Calu3 (cell line): ENCODE measurements at regions not wholly inside any gene's neighbourhood (a gene's known extent, or its start where the extent isn't known, plus 50 kb on each side); places are given as distances from the start of the nearest gene placed in this dataset.
"Not testable (repeated sequence)": the region's sequence is repeated elsewhere in the genome, so short reads cannot be mapped to it uniquely, and the experiment has no call there.

ENCODE experiments used
- BruUV-seq: library from RNA; stranded (reverse); fragments of 400-500 nt; replicated peaks from 2 replicates; lab custom pipeline; 2021; lab: Mats Ljungman, UMichigan
- CTCF ChIA-PET: fragments of 300-600 bp; sonication (Branson Sonifier 250); formaldehyde crosslinking; loops from one replicate; lab custom pipeline; 2022; ENCODE audit warnings: antibody characterized with exemption; lab: Charles Lee
- DNase-seq: peaks from one replicate; pipeline ENCODE4 v3.0.0; 2022
- H3K27ac Mint-ChIP-seq: one replicate; pipeline ENCODE4 v1.8.0; 2022; ENCODE audit warnings: mixed read lengths; ENCODE audit not compliant: unreplicated experiment
- H3K27me3 Mint-ChIP-seq: one replicate; pipeline ENCODE4 v1.8.0; 2022; ENCODE audit warnings: mixed read lengths; ENCODE audit not compliant: unreplicated experiment
- H3K36me3 Mint-ChIP-seq: one replicate; pipeline ENCODE4 v1.8.0; 2022; ENCODE audit warnings: mild to moderate bottlenecking, moderate library complexity, mixed read lengths; ENCODE audit not compliant: insufficient read depth, unreplicated experiment
- H3K4me1 Mint-ChIP-seq: one replicate; pipeline ENCODE4 v1.8.0; 2022; ENCODE audit warnings: mild to moderate bottlenecking, low read depth, mixed read lengths; ENCODE audit not compliant: unreplicated experiment
- H3K4me3 Mint-ChIP-seq: one replicate; pipeline ENCODE4 v1.8.0; 2022; ENCODE audit warnings: mild to moderate bottlenecking, low read depth, moderate library complexity, mixed read lengths; ENCODE audit not compliant: unreplicated experiment
- H3K9me3 Mint-ChIP-seq: one replicate; pipeline ENCODE4 v1.8.0; 2022; ENCODE audit warnings: low read depth, mixed read lengths; ENCODE audit not compliant: unreplicated experiment
- intact Hi-C: fragments of 100-400 bp; cut with micrococcal nuclease; formaldehyde crosslinking; loops from one replicate; pipeline ENCODE4 v1.10.0; 2022; ENCODE audit not compliant: unreplicated experiment
- TF ChIP-seq, protein P1 (sequence below): fragments of 200-600 bp; IDR thresholded peaks from one replicate; pipeline ENCODE4 v1.8.0; 2022; ENCODE audit warnings: antibody characterized with exemption; ENCODE audit not compliant: unreplicated experiment

DNA sequence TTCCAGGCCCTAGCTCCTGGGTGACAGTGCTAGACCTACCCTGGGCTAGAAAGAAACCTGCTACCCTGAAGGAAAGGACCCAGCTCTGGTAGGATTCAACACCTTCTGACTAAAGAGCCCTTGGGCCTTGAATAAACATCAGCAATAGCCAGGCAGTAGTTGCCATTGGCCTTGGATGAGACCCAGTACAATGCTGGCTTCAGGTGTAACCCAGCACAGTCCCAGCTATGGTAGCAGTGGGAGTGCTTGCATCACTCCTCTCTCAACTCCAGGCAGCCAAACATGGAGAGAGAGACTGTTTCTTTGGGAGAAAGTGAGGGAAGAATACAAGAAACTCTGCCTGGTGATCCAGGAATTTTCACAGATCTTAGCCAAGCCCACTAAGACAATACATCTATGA is 73.5 kb upstream of the CXorf66 start:
- no peak for DNase-seq
- H3K36me3 Mint-ChIP-seq, result no peaks in the 10 kb centered on the region
- H3K4me3 Mint-ChIP-seq, result no peak overlapping the region
- CTCF ChIA-PET, result interaction anchor here (0.7 kb wide), 1 partner anchor 1778 kb away, joined by 3 read pairs; no protein-coding TSS in a partner anchor
- no peaks in the 10 kb centered on the region for H3K4me1 Mint-ChIP-seq
- no peak overlapping the region for H3K27ac Mint-ChIP-seq
- H3K27me3 Mint-ChIP-seq, result no peaks in the 10 kb centered on the region
- no TSS peak for BruUV-seq
- H3K9me3 Mint-ChIP-seq, result peaks cover 6% of the 10 kb centered on the region
- TF ChIP-seq, protein P1, sequence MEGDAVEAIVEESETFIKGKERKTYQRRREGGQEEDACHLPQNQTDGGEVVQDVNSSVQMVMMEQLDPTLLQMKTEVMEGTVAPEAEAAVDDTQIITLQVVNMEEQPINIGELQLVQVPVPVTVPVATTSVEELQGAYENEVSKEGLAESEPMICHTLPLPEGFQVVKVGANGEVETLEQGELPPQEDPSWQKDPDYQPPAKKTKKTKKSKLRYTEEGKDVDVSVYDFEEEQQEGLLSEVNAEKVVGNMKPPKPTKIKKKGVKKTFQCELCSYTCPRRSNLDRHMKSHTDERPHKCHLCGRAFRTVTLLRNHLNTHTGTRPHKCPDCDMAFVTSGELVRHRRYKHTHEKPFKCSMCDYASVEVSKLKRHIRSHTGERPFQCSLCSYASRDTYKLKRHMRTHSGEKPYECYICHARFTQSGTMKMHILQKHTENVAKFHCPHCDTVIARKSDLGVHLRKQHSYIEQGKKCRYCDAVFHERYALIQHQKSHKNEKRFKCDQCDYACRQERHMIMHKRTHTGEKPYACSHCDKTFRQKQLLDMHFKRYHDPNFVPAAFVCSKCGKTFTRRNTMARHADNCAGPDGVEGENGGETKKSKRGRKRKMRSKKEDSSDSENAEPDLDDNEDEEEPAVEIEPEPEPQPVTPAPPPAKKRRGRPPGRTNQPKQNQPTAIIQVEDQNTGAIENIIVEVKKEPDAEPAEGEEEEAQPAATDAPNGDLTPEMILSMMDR, result no peak
- intact Hi-C loops, result no loop called here

DNA sequence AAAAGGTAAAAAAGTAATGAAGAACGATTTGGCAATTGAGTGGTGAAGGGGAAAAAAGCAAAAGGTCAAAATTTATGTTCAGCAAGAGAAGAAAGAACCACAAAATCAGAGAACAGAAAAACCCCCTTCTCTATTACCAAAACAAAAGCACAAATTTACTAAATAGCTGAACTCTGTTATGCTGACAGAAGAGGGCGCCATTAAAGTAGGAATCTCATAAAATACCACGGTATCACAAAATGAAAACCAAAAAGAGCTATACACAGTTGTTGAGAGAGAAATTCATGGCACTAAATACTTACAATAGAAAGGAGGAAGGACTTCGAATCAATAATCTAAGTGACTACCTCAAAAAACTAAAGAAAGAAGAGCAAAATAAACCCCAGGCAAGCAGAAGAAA is 69.6 kb upstream of the CXorf66 start:
- no peak for DNase-seq
- no TSS peak for BruUV-seq
- CTCF ChIA-PET, result interaction anchor here (0.6 kb wide), 1 partner anchor 50 kb away, joined by 4 read pairs; no protein-coding TSS in a partner anchor
- TF ChIP-seq, protein P1, result no peak
- Mint-ChIP-seq H3K27me3 (no peaks in the 10 kb centered on the region), H3K4me1 (no peaks in the 10 kb centered on the region), H3K36me3 (no peaks in the 10 kb centered on the region), H3K4me3 (no peak overlapping the region), H3K27ac (no peak overlapping the region), H3K9me3 (peaks cover 4% of the 10 kb centered on the region)
- intact Hi-C loops, result no loop called here

DNA sequence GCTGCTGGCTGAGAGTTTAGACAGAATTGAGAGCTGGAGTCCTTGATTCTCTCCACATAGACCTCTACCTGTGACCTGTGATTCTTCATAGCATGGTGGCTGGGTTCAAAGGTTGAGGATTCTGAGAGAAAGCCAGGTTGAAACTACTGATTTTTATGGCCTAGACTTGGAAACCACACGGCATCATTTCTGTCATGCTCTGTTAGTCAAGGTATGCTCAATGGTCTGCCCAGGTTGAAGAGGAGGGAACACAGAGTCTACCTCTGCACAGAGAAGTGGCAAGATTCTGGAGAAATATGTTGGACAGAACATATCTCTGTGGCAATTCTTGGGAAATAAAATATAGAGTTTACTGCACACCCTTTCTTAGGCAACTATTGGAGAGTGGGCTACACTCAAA is 57.2 kb upstream of the CXorf66 start:
- Mint-ChIP-seq H3K36me3 (no peaks in the 10 kb centered on the region), H3K9me3 (peaks cover 3% of the 10 kb centered on the region), H3K4me3 (no peak overlapping the region), H3K27me3 (no peaks in the 10 kb centered on the region), H3K27ac (no peak overlapping the region), H3K4me1 (no peaks in the 10 kb centered on the region)
- CTCF ChIA-PET, result no interaction called here
- TF ChIP-seq, protein P1, result no peak
- intact Hi-C loops, result no loop called here
- BruUV-seq, result no TSS peak
- no peak for DNase-seq

DNA sequence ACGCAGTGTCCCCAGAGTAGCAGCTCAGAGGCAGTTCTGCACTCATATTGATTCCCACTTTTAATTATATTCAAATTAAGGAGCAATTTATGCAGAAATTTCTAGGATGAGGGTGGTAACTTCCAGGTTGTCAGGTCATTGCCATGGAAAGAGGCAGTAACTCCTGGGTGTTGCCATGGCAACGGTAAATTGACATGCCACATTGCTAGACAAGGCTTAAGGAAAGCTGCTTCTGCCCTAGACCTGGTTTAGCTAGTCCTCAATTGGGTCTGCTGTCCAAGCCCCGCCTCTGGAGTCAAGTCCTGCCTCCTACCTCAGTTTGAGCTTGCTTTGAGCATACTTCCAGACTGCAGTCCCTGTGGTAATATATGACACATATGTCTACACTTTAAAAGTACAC is 53.8 kb upstream of the CXorf66 start:
- H3K4me3 Mint-ChIP-seq, H3K4me1 Mint-ChIP-seq, H3K27ac Mint-ChIP-seq, BruUV-seq, H3K27me3 Mint-ChIP-seq, CTCF ChIA-PET, H3K36me3 Mint-ChIP-seq, intact Hi-C loops, H3K9me3 Mint-ChIP-seq, DNase-seq: not testable (repeated sequence)
